MM.1S (cell line): ENCODE measurements at regions not wholly inside any gene's neighbourhood (a gene's known extent, or its start where the extent isn't known, plus 50 kb on each side); places are given as distances from the start of the nearest gene placed in this dataset.

Source experiments
- EZH2 ChIP-seq: fragments of 300-600 bp; sonication (generic); optimal IDR thresholded peaks from 2 replicates; pipeline ENCODE3; 2017; ENCODE audit warnings: low read depth, mild to moderate bottlenecking, antibody characterized with exemption, low read length, mixed read lengths
- TF ChIP-seq, protein P1 (sequence below): fragments of 300-600 bp; sonication (generic); IDR thresholded peaks from 2 replicates; pipeline ENCODE4 v1.5.1; 2016; ENCODE audit warnings: antibody characterized with exemption, low read length, mixed read lengths

DNA sequence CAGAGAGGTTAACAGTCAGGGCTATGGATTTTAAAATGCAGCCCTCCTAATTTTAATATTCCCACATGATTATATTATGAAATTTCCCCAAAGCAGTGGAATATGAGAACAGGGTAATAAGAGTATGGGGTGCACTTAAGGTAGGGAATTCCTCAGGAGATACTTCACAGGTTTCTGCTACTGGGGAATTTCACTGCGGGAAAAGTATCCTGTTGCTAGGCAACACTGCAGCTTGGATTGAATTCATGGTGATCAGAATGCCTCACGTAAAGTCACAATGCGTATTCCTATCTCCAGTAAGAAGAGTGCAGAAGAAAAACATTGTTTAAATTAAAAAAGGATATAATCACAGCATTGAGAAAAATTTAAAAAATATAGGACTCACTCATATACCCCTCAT, 398.1 kb upstream of the RPS6KA3 start:
- TF ChIP-seq, protein P1, sequence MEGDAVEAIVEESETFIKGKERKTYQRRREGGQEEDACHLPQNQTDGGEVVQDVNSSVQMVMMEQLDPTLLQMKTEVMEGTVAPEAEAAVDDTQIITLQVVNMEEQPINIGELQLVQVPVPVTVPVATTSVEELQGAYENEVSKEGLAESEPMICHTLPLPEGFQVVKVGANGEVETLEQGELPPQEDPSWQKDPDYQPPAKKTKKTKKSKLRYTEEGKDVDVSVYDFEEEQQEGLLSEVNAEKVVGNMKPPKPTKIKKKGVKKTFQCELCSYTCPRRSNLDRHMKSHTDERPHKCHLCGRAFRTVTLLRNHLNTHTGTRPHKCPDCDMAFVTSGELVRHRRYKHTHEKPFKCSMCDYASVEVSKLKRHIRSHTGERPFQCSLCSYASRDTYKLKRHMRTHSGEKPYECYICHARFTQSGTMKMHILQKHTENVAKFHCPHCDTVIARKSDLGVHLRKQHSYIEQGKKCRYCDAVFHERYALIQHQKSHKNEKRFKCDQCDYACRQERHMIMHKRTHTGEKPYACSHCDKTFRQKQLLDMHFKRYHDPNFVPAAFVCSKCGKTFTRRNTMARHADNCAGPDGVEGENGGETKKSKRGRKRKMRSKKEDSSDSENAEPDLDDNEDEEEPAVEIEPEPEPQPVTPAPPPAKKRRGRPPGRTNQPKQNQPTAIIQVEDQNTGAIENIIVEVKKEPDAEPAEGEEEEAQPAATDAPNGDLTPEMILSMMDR = no peak
- no peak for TF ChIP-seq EZH2
